B cell (primary cell): ENCODE measurements at regions not wholly inside any gene's neighbourhood (a gene's known extent, or its start where the extent isn't known, plus 50 kb on each side); places are given as distances from the start of the nearest gene placed in this dataset.
A peak's percentile ranks its signal among the peaks of the same experiment; 100 is the strongest.
"Not testable (repeated sequence)": the region's sequence is repeated elsewhere in the genome, so short reads cannot be mapped to it uniquely, and the experiment has no call there.

ENCODE experiments used
- ATAC-seq: fragments of 200-7000 bp; cut with Tn5 transposase; one replicate; pipeline ENCODE4 v1.10.0; 2021; ENCODE audit warnings: low read depth, mild to moderate bottlenecking, moderate number of reproducible peaks, moderate library complexity
- CTCF ChIA-PET: fragments of 350-600 bp; sonication (Branson Sonifier 250); formaldehyde crosslinking; loops from one replicate; lab custom pipeline; 2021; ENCODE audit warnings: antibody characterized with exemption, inconsistent platforms; lab: Charles Lee
- POLR2A ChIA-PET: fragments of 350-600 bp; sonication (Branson Sonifier 250); formaldehyde crosslinking; loops from one replicate; lab custom pipeline; 2021; ENCODE audit warnings: antibody characterized with exemption; lab: Charles Lee
- DNase-seq: peaks from one replicate; pipeline ENCODE4 v3.0.0; 2013
- H2AFZ ChIP-seq: 2 replicates; pipeline ENCODE4 v1.6.1; 2012; ENCODE audit warnings: mild to moderate bottlenecking, low read depth, low read length; ENCODE audit not compliant: insufficient read depth, poor library complexity, severe bottlenecking
- H3K27ac ChIP-seq, 2 donors: 1 replicate in 1 of 2; 2 replicates in 1 of 2; pipeline ENCODE4 v1.5.1; 2012 to 2013; ENCODE audit warnings: low read length in 2 of 2, mild to moderate bottlenecking in 2 of 2, moderate library complexity in 1 of 2
- H3K27me3 ChIP-seq, 4 experiments: fragments of 200-600 bp in 1 of 4; sonication (generic) in 1 of 4; replicated peaks in 1 of 4; 1 replicate in 2 of 4; 2 replicates in 2 of 4; pipeline versions ENCODE4 v1.6.1 to v1.7.0; 2013 to 2016; ENCODE audit warnings: low read length in 3 of 4, mild to moderate bottlenecking in 2 of 4, mixed read lengths in 1 of 4, moderate library complexity in 1 of 4; ENCODE audit not compliant: insufficient read depth in 4 of 4, control insufficient read depth in 3 of 4; ENCODE audit errors: control extremely low read depth in 1 of 4
- H3K36me3 ChIP-seq, 2 experiments: replicated peaks in 1 of 2; 1 replicate in 1 of 2; 2 replicates in 1 of 2; pipeline versions ENCODE4 v1.6.1 to v1.7.1; 2013; ENCODE audit warnings: low read length in 1 of 2; ENCODE audit not compliant: insufficient read depth in 2 of 2, control insufficient read depth in 1 of 2; ENCODE audit errors: control extremely low read depth in 1 of 2, extremely low read depth in 1 of 2
- H3K4me1 ChIP-seq, 2 donors: fragments of 200-600 bp in 1 of 2; sonication (generic) in 1 of 2; 1 replicate in 1 of 2; 2 replicates in 1 of 2; pipeline versions ENCODE4 v1.5.1 to v1.6.1; 2013 to 2017; ENCODE audit warnings: low read length in 2 of 2; ENCODE audit not compliant: control insufficient read depth in 2 of 2, insufficient read depth in 2 of 2
- H3K4me2 ChIP-seq: replicated peaks from 2 replicates; pipeline ENCODE3; 2012; ENCODE audit warnings: mild to moderate bottlenecking, low read depth, low read length; ENCODE audit not compliant: poor library complexity, severe bottlenecking
- H3K4me3 ChIP-seq, 5 experiments: fragments of 200-600 bp in 1 of 5; sonication (generic) in 1 of 5; 1 replicate in 3 of 5; 2 replicates in 2 of 5; pipeline versions ENCODE4 v1.5.1 to v1.7.0; 2011 to 2016; ENCODE audit warnings: low read length in 4 of 5, mild to moderate bottlenecking in 4 of 5, low read depth in 2 of 5, control low read depth in 1 of 5, moderate library complexity in 1 of 5; ENCODE audit not compliant: insufficient read depth in 1 of 5; ENCODE audit errors: control extremely low read depth in 1 of 5, extremely low read depth in 1 of 5
- H3K79me2 ChIP-seq: fragments of 200-600 bp; sonication (generic); one replicate; pipeline ENCODE4 v1.6.0; 2016; ENCODE audit warnings: low read length; ENCODE audit not compliant: control insufficient read depth, insufficient read depth
- H3K9ac ChIP-seq: fragments of 200-600 bp; sonication (generic); 2 replicates; pipeline ENCODE4 v1.6.1; 2017; ENCODE audit warnings: mild to moderate bottlenecking, low read length, moderate library complexity
- H3K9me3 ChIP-seq, 3 donors: one replicate each; pipeline versions ENCODE4 v1.6.1 to v1.7.1; 2013; ENCODE audit warnings: low read length in 2 of 3; ENCODE audit not compliant: control insufficient read depth in 2 of 3, insufficient read depth in 1 of 3; ENCODE audit errors: control extremely low read depth in 1 of 3
- H4K20me1 ChIP-seq: 2 replicates; pipeline ENCODE4 v1.6.0; 2012; ENCODE audit warnings: mild to moderate bottlenecking, low read length; ENCODE audit not compliant: insufficient read depth, control insufficient read depth, poor library complexity, severe bottlenecking
- H3K27ac Mint-ChIP-seq: one replicate; pipeline ENCODE4 v1.8.0; 2021; ENCODE audit warnings: mixed read lengths
- H3K27me3 Mint-ChIP-seq: one replicate; pipeline ENCODE4 v1.8.0; 2021; ENCODE audit warnings: mixed read lengths
- H3K4me1 Mint-ChIP-seq: one replicate; pipeline ENCODE4 v1.8.0; 2021; ENCODE audit warnings: mixed read lengths
- H3K4me3 Mint-ChIP-seq: one replicate; pipeline ENCODE4 v1.8.0; 2021; ENCODE audit warnings: mixed read lengths
- H3K9me3 Mint-ChIP-seq: one replicate; pipeline ENCODE4 v1.8.0; 2022; ENCODE audit warnings: mixed read lengths; ENCODE audit not compliant: insufficient read depth
- WGBS: methylation state at CpG from one replicate; pipeline ENCODE4 v1.1.5; 2013; ENCODE audit warnings: missing lambda C conversion rate; ENCODE audit not compliant: insufficient coverage; 5-methylcytosine and 5-hydroxymethylcytosine counted together
- intact Hi-C: fragments of 100-400 bp; cut with micrococcal nuclease; formaldehyde crosslinking; loops from one replicate; pipeline ENCODE4 v1.10.0; 2022

DNA sequence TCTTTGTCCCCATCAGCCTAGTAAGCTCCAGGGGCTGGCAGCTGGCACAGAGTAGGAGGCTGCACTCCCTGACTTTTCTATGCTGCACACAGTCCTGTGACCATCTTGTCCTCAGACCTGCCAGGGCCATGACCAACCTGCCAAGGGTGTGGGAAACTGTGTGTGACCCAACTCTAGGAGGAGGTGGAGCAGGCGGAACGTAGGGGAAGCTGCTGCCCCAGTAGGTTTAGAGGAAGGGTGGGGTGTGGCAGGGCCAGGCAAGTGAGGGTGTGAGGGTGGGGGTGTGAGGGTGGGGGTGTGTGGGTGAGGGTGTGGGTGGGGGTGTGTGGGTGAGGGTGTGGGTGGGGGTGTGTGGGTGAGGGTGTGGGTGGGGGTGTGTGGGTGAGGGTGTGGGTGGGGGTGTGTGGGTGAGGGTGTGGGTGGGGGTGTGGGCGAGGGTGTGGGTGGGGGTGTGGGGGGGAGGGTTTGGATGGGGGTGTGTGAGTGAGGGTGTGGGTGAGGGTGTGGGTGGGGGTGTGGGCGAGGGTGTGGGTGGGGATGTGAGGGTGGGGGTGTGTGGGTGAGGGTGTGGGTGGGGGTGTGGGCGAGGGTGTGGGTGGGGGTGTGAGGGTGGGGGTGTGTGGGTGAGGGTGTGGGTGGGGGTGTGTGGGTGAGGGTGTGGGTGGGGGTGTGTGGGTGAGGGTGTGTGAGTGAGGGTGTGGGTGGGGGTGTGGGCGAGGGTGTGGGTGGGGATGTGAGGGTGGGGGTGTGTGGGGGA lies 62.4 kb upstream of the THOC3 start:
- H3K9me3 Mint-ChIP-seq, H3K4me2 ChIP-seq, H3K4me3 Mint-ChIP-seq, H3K36me3 ChIP-seq, H3K9ac ChIP-seq, DNase-seq, H2AFZ ChIP-seq, H3K27me3 ChIP-seq, H3K27ac Mint-ChIP-seq, H3K27me3 Mint-ChIP-seq, H3K4me1 ChIP-seq, H3K4me3 ChIP-seq, H3K9me3 ChIP-seq, H3K4me1 Mint-ChIP-seq, H3K27ac ChIP-seq, intact Hi-C loops, H3K79me2 ChIP-seq, H4K20me1 ChIP-seq, CTCF ChIA-PET, POLR2A ChIA-PET: not testable (repeated sequence)
- ATAC-seq, result peak; percentile 64
- no CpG with 5 or more reads among the region's 6 CpGs for WGBS

DNA sequence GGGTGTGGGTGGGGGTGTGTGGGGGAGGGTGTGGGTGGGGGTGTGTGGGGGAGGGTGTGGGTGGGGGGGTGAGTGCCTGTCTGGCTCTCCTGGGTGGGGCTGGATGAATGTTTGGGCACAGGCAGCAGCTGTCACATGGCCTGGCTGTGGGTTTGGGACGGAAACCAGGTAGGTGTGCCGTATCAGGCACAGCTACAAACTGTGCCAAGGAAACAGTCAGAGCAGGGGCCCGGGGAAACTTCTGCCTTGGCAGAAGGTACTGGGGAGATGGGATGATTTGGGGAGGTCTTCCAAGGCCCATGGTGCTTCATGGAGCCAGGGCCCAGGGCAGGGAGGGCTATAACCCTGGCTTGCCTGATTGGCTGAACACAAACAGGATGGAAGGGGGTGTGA lies 63.0 kb upstream of the THOC3 start:
- no CpG with 5 or more reads among the region's 3 CpGs for WGBS
- H3K36me3 ChIP-seq, H3K9me3 Mint-ChIP-seq, ATAC-seq, H3K27me3 ChIP-seq, CTCF ChIA-PET, H3K27ac ChIP-seq, H3K9me3 ChIP-seq, H3K4me1 Mint-ChIP-seq, H3K27me3 Mint-ChIP-seq, H3K4me3 ChIP-seq, H3K4me1 ChIP-seq, H3K9ac ChIP-seq, POLR2A ChIA-PET, H2AFZ ChIP-seq, H4K20me1 ChIP-seq, H3K4me2 ChIP-seq, intact Hi-C loops, H3K79me2 ChIP-seq, H3K27ac Mint-ChIP-seq, DNase-seq, H3K4me3 Mint-ChIP-seq: not testable (repeated sequence)

DNA sequence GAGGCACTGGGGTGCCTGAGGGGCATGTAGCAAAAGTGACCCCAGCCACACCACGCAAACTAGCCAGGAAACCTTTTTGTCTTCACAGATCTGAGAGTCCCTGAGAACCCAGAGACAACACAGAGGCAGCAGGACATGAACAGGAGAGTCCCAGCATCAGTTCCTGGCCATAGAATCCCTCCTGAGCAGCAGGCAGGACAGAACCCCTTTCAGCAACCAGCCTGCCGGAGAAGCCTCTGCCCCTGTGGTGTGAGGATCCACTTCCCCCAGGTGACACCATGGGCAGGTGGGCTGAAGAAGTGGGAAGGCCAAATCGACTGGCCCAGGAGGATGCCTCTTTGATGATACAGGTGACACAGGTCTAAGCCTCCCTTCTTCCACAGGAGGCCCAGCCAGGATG lies 65.1 kb upstream of the THOC3 start:
- H3K4me1 ChIP-seq, H3K79me2 ChIP-seq, H3K4me1 Mint-ChIP-seq, H3K9ac ChIP-seq, H2AFZ ChIP-seq, H3K9me3 ChIP-seq, H3K4me2 ChIP-seq, ATAC-seq, H3K36me3 ChIP-seq, H3K27ac ChIP-seq, CTCF ChIA-PET, H3K27me3 ChIP-seq, H3K27ac Mint-ChIP-seq, H3K4me3 Mint-ChIP-seq, intact Hi-C loops, DNase-seq, H4K20me1 ChIP-seq, H3K4me3 ChIP-seq, H3K9me3 Mint-ChIP-seq, H3K27me3 Mint-ChIP-seq, POLR2A ChIA-PET: not testable (repeated sequence)
- WGBS, result no CpG with 5 or more reads among the region's 3 CpGs

DNA sequence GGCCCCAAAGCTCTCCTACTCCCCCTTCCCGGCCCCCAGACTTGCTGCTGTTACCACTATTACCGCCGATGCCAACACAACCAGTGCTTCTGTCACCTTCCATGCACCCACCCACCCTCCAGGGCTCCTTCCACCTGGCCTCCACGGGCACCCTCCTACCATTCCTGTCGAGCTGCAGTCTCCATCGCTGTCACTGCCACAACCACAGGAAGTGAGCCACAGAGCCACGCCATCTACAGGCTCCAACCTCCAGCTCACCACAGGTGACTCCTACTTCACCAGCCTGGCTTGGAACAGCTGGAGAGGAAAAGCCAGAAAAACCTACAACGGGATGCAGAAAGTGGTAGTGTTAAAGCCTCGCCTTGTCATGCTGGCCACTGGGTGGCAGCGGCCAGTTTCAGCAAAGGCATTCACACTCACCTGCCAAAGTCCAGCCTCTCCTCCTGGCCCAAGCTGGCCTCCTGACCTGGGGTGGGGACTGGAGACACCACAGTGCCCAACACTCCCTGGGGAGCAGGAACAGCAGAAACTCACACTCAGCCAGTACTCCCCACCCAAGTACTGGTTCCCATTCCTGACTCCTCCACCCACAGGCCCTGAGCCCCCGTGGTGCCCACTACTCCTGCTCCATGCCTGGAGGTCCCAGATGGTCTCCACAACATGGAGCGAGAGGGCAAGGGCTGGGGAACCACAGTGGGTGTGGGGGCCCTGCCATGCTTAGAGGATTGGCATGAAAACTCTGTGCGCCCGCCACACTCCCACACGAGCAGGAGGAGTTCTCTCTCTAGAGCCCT lies 66.5 kb upstream of the THOC3 start:
- H3K9me3 Mint-ChIP-seq, H3K9ac ChIP-seq, H3K36me3 ChIP-seq, H3K27me3 ChIP-seq, H3K4me3 ChIP-seq, H3K4me3 Mint-ChIP-seq, H3K9me3 ChIP-seq, CTCF ChIA-PET, H3K4me1 Mint-ChIP-seq, H3K4me1 ChIP-seq, intact Hi-C loops, H4K20me1 ChIP-seq, ATAC-seq, H3K27ac Mint-ChIP-seq, H3K27me3 Mint-ChIP-seq, POLR2A ChIA-PET, H3K27ac ChIP-seq, DNase-seq, H2AFZ ChIP-seq, H3K4me2 ChIP-seq, H3K79me2 ChIP-seq: not testable (repeated sequence)
- no CpG with 5 or more reads among the region's 15 CpGs for WGBS
